Brain microvascular endothelial cell (primary cell): ENCODE measurements at regions not wholly inside any gene's neighbourhood (a gene's known extent, or its start where the extent isn't known, plus 50 kb on each side); places are given as distances from the start of the nearest gene placed in this dataset.

ENCODE experiments used
- DNase-seq: peaks from one replicate; pipeline ENCODE4 v3.0.0-alpha.2; 2020
- H3K27ac ChIP-seq: fragments of 250-450 bp; sonication (Bioruptor Pico); 2 replicates; pipeline ENCODE4 v1.5.1; 2020; ENCODE audit warnings: mild to moderate bottlenecking, moderate library complexity
- H3K27me3 ChIP-seq: fragments of 250-450 bp; sonication (Bioruptor Pico); replicated peaks from 2 replicates; pipeline ENCODE4 v1.5.1; 2020; ENCODE audit warnings: mild to moderate bottlenecking
- H3K36me3 ChIP-seq: fragments of 250-450 bp; sonication (Bioruptor Pico); replicated peaks from 2 replicates; pipeline ENCODE4 v1.5.1; 2020; ENCODE audit warnings: mild to moderate bottlenecking
- H3K4me3 ChIP-seq: 2 replicates; pipeline ENCODE4 v1.5.1; 2011; ENCODE audit warnings: low read depth, mild to moderate bottlenecking, control low read depth, low read length, moderate library complexity
- in situ Hi-C: cut with HindIII; loops from 2 replicates; pipeline ENCODE4 v1.10.0; 2017; ENCODE audit warnings: low sequenced_read_pairs, low pct_ligation_motif_present
- TF ChIP-seq, protein P1 (sequence below): IDR thresholded peaks from 2 replicates; pipeline ENCODE4 v1.5.1; 2011; ENCODE audit warnings: low read depth, mild to moderate bottlenecking, moderate library complexity, low read length, control low read depth, inconsistent platforms; ENCODE audit errors: missing control alignments

DNA sequence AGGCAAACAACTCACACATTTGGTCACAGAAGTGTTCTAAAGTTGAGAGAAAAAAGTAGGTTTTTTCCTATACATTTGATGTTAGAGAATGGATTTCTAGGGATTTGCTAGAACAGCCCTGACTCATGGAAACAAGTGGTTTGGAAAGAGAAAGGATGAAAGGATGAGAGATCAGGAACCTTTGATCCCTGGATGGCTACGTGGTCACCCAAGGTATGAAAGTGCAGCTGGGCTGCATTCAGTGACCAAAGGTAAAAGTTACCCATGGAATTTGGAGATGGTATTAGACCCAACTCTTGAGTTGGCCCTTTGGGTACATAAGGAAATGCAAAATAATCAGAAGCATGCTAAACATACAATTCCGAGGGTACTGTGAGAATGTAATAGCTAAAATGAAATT, 61.3 kb upstream of the SPIN1 start:
- Histone ChIP-seq H3K4me3 (no peak overlapping the region), H3K27ac (no peak overlapping the region), H3K36me3 (no peaks in the 10 kb centered on the region), H3K27me3 (no peaks in the 10 kb centered on the region)
- in situ Hi-C loops = no loop called here
- DNase-seq = no peak
- TF ChIP-seq, protein P1, sequence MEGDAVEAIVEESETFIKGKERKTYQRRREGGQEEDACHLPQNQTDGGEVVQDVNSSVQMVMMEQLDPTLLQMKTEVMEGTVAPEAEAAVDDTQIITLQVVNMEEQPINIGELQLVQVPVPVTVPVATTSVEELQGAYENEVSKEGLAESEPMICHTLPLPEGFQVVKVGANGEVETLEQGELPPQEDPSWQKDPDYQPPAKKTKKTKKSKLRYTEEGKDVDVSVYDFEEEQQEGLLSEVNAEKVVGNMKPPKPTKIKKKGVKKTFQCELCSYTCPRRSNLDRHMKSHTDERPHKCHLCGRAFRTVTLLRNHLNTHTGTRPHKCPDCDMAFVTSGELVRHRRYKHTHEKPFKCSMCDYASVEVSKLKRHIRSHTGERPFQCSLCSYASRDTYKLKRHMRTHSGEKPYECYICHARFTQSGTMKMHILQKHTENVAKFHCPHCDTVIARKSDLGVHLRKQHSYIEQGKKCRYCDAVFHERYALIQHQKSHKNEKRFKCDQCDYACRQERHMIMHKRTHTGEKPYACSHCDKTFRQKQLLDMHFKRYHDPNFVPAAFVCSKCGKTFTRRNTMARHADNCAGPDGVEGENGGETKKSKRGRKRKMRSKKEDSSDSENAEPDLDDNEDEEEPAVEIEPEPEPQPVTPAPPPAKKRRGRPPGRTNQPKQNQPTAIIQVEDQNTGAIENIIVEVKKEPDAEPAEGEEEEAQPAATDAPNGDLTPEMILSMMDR = no peak

DNA sequence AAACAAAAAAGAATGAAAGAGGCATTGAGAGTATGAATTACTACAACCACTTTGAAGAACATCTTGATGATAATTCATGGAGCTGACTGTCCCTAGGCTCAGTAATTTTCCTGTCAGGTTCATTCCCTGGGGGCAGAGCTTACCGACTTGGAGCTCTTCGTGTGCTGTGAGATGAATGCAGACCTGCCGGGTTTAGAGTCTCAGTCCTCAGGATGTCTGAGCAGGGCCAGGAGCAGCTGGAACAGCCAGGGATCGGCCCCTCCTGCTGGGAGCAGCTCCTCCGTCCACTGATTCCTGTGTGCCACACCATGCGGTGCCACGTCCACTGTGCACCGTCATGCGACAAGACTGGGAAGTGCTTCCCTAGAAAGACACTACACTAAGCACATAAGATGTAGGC, 62.2 kb upstream of the SPIN1 start:
- DNase-seq = no peak
- in situ Hi-C loops = no loop called here
- Histone ChIP-seq H3K27ac (no peak overlapping the region), H3K36me3 (no peaks in the 10 kb centered on the region), H3K4me3 (no peak overlapping the region), H3K27me3 (no peaks in the 10 kb centered on the region)
- TF ChIP-seq, protein P1 = no peak

DNA sequence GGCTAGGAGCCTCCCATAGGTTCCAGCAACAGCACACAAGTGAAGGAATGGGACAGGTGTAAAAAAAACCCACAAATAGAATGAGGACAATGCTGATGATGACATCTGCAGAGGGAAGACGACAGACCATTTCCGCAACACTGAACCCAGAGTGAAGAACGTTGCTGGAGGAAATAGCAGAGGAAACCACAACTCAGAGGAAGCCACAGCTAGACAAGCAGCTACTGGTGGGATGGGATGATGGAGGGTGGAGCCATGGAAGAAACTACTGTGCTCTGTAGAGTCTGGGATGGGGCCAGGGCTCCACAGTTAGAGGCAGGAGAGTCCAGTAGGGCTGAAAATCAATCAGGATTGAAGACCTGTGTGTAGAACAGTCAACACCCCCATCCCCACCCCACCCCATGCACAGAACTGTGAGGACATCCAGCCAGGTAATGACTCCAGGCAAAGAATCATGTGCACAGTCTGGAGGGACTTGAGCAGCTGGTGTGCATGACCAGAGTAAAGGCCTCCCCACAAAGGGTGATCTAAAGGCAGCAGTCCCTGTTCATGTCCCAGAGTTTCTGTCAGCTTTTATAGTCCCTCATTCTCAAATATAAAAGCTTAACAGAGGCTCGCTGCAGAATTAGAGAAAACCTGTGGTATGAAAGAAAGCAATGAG, 65.2 kb upstream of the SPIN1 start:
- TF ChIP-seq, protein P1 = no peak
- Histone ChIP-seq H3K27me3 (no peaks in the 10 kb centered on the region), H3K4me3 (no peak overlapping the region), H3K27ac (no peak overlapping the region), H3K36me3 (no peaks in the 10 kb centered on the region)
- in situ Hi-C loops = no loop called here
- DNase-seq = peak; percentile 51

DNA sequence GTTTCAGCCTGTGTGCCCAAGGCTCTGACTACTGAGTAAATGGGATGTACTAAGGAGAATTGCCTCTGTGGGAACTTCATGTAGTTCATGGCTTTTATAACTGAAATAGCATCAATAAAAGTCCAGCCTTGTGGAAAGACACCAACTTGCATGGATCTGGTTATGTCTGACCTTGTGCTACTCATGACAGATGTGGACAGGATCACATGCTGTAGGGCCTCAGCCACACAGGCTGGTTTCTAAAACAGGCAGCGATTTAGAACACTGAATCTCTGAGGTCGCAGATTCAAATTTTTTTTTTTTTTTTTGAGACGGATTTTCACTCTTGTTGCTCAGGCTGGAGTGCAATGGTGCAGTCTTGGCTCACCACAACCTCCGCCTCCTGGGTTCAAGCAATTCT, 66.5 kb upstream of the SPIN1 start:
- no peak overlapping the region for H3K4me3 ChIP-seq
- no peaks in the 10 kb centered on the region for H3K27me3 ChIP-seq
- no peak for DNase-seq
- TF ChIP-seq, protein P1 = no peak
- no peak overlapping the region for H3K27ac ChIP-seq
- no peaks in the 10 kb centered on the region for H3K36me3 ChIP-seq
- in situ Hi-C loops = no loop called here

DNA sequence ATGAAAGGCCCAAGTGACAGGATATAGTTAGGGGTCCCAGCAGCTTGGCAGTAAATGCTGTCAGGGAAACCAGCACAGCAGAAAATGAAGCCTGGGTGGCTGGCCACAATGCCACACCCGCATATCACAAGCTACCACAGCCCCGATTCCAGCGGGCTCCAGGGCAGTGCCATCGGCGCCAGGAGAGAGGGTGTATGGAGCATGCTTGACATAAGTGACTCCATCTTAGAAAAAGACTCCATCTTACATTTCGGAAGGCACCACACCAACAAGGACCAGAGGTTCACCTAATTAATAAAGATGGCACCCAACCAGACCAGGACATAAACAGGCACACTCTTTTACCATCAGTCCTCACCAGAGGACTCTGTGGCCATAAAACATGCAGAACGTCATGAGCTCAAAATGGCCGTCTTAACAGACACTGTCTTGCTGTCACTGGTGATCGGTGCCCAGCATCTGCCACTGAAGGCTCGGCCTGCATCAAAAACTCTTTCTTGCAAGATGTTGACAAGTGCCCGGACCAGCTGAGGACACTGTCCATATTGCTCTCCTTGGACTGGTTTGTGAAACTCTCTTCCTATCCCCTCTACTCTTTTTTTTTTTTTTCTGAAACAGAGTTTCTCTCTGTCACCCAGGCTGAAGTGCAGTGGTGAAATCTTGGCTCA, 67.4 kb upstream of the SPIN1 start:
- Histone ChIP-seq H3K4me3 (no peak overlapping the region), H3K27me3 (no peaks in the 10 kb centered on the region), H3K27ac (no peak overlapping the region), H3K36me3 (no peaks in the 10 kb centered on the region)
- TF ChIP-seq, protein P1 = no peak
- no peak for DNase-seq
- in situ Hi-C loops = no loop called here
